ENCODE measurements at regions not wholly inside any gene's neighbourhood (a gene's known extent, or its start where the extent isn't known, plus 50 kb on each side); places are given as distances from the start of the nearest gene placed in this dataset.

DNA sequence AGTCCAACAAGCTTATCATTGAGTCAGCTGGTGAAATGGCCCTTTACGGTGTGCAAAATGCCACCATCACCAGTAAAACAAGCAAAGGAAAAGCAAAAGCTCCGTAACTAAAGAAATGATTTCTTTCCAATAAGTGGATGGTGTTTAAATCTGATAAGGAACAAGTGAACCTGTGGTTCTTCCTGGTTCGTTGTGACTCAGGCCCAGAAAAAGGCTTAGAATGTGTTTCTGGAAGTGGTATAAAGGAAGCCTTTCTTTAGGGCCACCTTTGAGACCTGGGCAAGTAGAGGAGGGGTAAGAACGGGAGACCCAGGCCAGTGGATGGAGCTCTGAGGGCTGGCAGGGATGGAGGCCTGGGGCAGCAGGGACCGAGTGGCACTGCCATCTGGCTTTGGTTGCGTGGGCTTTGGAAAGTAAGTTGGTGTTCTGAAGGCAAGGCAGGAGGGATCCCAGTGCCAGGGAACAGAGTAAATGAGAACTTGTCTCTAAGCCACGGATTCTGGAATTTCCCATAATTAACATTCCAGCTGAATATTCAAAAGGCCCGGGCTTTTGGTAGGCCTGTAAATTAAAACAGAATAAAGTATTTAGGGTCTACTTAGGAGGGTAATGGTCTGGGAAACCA lies 87.9 kb upstream of the LMO4 start:
- TF ChIP-seq POLR2A (IDR thresholded peaks at IDR 0.05): no peak
- TF ChIP-seq, protein P1, sequence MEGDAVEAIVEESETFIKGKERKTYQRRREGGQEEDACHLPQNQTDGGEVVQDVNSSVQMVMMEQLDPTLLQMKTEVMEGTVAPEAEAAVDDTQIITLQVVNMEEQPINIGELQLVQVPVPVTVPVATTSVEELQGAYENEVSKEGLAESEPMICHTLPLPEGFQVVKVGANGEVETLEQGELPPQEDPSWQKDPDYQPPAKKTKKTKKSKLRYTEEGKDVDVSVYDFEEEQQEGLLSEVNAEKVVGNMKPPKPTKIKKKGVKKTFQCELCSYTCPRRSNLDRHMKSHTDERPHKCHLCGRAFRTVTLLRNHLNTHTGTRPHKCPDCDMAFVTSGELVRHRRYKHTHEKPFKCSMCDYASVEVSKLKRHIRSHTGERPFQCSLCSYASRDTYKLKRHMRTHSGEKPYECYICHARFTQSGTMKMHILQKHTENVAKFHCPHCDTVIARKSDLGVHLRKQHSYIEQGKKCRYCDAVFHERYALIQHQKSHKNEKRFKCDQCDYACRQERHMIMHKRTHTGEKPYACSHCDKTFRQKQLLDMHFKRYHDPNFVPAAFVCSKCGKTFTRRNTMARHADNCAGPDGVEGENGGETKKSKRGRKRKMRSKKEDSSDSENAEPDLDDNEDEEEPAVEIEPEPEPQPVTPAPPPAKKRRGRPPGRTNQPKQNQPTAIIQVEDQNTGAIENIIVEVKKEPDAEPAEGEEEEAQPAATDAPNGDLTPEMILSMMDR (IDR thresholded peaks at IDR 0.05 in 4 of 5, conservative IDR thresholded peaks at IDR 0.05 in 1 of 5): no peak
